T-helper 1 cell treated with Interleukin-12 subunit alpha and Interleukin-12 subunit beta and Interleukin-4 antibody, amounts not matched to agents 30 ng/mL and 1 ng/mL, for 36 hours (primary cell): ENCODE measurements at regions not wholly inside any gene's neighbourhood (a gene's known extent, or its start where the extent isn't known, plus 50 kb on each side); places are given as distances from the start of the nearest gene placed in this dataset.
"Not testable (repeated sequence)": the region's sequence is repeated elsewhere in the genome, so short reads cannot be mapped to it uniquely, and the experiment has no call there.

ENCODE experiments used
- intact Hi-C: fragments of 100-400 bp; cut with micrococcal nuclease; formaldehyde crosslinking; loops from one replicate; pipeline ENCODE4 v1.15.1; 2024

- intact Hi-C loops, result no loop called here
Measured at GRCh38 chr2:53493210-53493609, 274.4 kb upstream of the CHAC2 start.

- intact Hi-C loops, result no loop called here
Measured at GRCh38 chr2:53490659-53491058, 276.9 kb upstream of the CHAC2 start.

- intact Hi-C loops, result not testable (repeated sequence)
Measured at GRCh38 chr2:53486185-53486899, 281.3 kb upstream of the CHAC2 start.

GRCh38 chr2:53485021-53485728, 282.4 kb upstream of the CHAC2 start:
- intact Hi-C loops, result no loop called here

- intact Hi-C loops, result no loop called here
Measured at GRCh38 chr2:53484531-53484930, 283.1 kb upstream of the CHAC2 start.

- intact Hi-C loops, result no loop called here
Measured at GRCh38 chr2:53477517-53477916, 290.1 kb upstream of the CHAC2 start.

GRCh38 chr2:53476834-53477233, 290.8 kb upstream of the CHAC2 start:
- intact Hi-C loops, result no loop called here

GRCh38 chr2:53475766-53476165, 291.8 kb upstream of the CHAC2 start:
- intact Hi-C loops, result no loop called here

- intact Hi-C loops, result no loop called here
Measured at GRCh38 chr2:53475321-53475720, 292.3 kb upstream of the CHAC2 start.

GRCh38 chr2:53474914-53475313, 292.7 kb upstream of the CHAC2 start:
- intact Hi-C loops, result no loop called here

GRCh38 chr2:53473775-53474311, 293.8 kb upstream of the CHAC2 start:
- intact Hi-C loops, result no loop called here

- intact Hi-C loops, result no loop called here
Measured at GRCh38 chr2:53473236-53473635, 294.4 kb upstream of the CHAC2 start.

GRCh38 chr2:53467467-53468180, 300.0 kb upstream of the CHAC2 start:
- intact Hi-C loops, result no loop called here

- intact Hi-C loops, result no loop called here
Measured at GRCh38 chr2:53463806-53464726, 303.5 kb upstream of the CHAC2 start.

GRCh38 chr2:53460937-53461336, 306.7 kb upstream of the CHAC2 start:
- intact Hi-C loops, result no loop called here

- intact Hi-C loops, result no loop called here
Measured at GRCh38 chr2:53460347-53460746, 307.3 kb upstream of the CHAC2 start.

GRCh38 chr2:53455094-53455493, 312.5 kb upstream of the CHAC2 start:
- intact Hi-C loops, result no loop called here

- intact Hi-C loops, result no loop called here
Measured at GRCh38 chr2:53452957-53453748, 314.5 kb upstream of the CHAC2 start.

GRCh38 chr2:53452400-53452799, 315.2 kb upstream of the CHAC2 start:
- intact Hi-C loops, result no loop called here

- intact Hi-C loops, result no loop called here
Measured at GRCh38 chr2:53450923-53451322, 316.7 kb upstream of the CHAC2 start.
